ENCODE measurements at regions not wholly inside any gene's neighbourhood (a gene's known extent, or its start where the extent isn't known, plus 50 kb on each side); places are given as distances from the start of the nearest gene placed in this dataset.

DNA sequence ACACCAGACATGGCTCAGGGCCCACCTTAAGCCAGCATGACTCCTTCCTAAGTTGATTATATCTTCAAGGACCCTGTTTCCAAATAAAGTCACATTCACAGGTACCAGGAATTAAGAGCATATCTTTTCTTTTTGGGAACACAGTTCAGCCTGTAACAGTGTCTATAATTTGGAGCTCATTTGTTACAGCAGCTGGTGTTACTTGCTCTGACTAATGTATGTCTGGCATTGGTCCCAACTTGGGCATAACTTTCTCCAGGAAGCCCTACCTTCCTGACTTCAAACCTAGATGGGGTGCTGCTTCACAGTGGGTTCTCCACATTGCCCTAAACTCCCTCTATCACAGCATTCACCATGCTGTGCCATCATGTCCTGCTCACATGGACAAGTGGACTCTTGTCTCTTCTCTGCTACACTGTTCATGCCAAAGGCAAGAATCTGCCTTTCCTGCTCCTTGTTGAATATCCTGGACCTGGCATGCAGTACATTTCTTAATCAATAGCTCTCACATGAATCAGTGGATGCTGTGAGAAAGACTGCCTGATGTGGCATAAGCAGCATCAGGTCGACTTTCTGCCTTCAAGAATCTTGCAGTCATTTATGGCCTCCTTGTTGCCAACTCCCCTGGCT is 117.4 kb upstream of the FOXA2 start:
- no peak for TF ChIP-seq ZNF384 (IDR thresholded peaks at IDR 0.05)
- no peak for TF ChIP-seq L3MBTL2 (conservative IDR thresholded peaks at IDR 0.05)
- no peak for TF ChIP-seq TARDBP (IDR thresholded peaks at IDR 0.05)
- TF ChIP-seq ELF4 (IDR thresholded peaks at IDR 0.05), result no peak
- no peak for TF ChIP-seq SP1 (IDR thresholded peaks at IDR 0.05)
- TF ChIP-seq FOXK2 (IDR thresholded peaks at IDR 0.05), result no peak
- no peak for TF ChIP-seq FOXM1 (IDR thresholded peaks at IDR 0.05; ENCODE audit: borderline replicate concordance)
- no peak for TF ChIP-seq PKNOX1 (IDR thresholded peaks at IDR 0.05)
- no peak for TF ChIP-seq NFRKB (IDR thresholded peaks at IDR 0.05)
- no peak for TF ChIP-seq SUZ12 (IDR thresholded peaks at IDR 0.05)

Measured in HEK293T (cell line).